NCI-H1417 treated with DMSO at 0.1 percent for 48 hours (cell line): ENCODE measurements at regions not wholly inside any gene's neighbourhood (a gene's known extent, or its start where the extent isn't known, plus 50 kb on each side); places are given as distances from the start of the nearest gene placed in this dataset.
"Not testable (repeated sequence)": the region's sequence is repeated elsewhere in the genome, so short reads cannot be mapped to it uniquely, and the experiment has no call there.

Experiments used
- DNase-seq: peaks from one replicate; lab custom pipeline; 2025; lab: John Stamatoyannopoulos, UW

DNA sequence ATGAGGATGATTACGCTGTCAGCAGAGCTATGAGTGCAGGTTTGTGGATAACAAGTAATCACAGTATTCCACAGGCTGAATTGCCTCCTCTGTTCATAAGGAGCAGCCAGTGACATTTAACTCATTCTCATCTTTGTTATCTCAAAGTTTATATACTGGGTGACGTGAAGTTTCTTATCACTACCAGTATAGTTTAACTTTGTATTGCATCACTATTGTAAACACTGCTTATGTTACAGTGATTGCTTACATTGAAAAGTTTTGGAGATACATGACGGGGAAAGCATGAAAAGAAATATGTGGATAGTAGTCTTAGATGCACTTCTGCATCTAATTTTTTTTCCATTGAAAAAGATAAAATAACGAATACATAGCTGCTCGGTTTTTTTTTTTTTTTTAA lies 429.7 kb downstream of the VGLL3 start:
- no peak for DNase-seq

- no peak for DNase-seq
Observed at GRCh38 chr3:86554383-86554782, 436.6 kb downstream of the VGLL3 start.

- DNase-seq = no peak
Observed at GRCh38 chr3:86547692-86548091, 443.3 kb downstream of the VGLL3 start.

- DNase-seq = no peak
Observed at GRCh38 chr3:86537171-86537570, 453.8 kb downstream of the VGLL3 start.

DNA sequence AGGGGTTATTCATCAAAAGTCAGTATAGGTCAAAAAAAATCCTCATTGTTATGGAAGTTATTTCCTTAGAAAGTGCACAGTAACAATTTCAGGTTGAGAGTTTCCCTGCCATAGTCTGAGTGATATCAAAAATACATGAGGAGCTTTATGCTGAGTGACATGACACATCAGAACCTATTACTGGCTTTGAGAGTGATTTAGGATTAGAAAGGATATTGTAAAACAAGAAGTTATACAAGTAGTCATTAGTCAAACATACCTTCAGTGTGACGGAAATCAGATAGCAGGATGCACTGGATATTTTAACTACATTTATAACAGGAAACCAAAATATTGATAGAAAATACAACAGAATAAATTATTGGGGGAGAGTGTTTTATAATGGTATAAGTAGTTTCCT lies 471.1 kb downstream of the VGLL3 start:
- no peak for DNase-seq

DNA sequence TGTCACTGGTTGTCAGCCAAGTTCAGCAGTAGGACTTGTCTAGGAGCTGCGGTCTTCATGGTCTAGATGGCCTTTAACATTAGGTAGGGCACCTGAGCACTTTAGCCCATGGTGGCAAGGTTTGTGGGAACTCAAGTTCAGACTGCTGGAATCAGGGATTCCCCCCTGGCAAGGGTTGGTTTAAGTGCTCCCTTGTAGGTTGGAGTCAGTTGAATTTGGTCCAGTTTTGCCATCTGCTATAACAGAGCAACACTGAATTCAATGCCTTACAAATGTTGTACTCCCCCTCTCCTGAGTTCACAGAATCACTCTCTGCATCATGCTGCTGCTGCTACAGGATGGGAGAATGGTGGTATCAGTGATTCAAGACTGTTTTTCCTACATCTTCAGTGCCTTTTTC lies 509.3 kb downstream of the VGLL3 start:
- no peak for DNase-seq

GRCh38 chr3:86481031-86481430 lies 509.9 kb downstream of the VGLL3 start:
- no peak for DNase-seq

- no peak for DNase-seq
Observed at GRCh38 chr3:86464180-86464579, 526.8 kb downstream of the VGLL3 start.

DNA sequence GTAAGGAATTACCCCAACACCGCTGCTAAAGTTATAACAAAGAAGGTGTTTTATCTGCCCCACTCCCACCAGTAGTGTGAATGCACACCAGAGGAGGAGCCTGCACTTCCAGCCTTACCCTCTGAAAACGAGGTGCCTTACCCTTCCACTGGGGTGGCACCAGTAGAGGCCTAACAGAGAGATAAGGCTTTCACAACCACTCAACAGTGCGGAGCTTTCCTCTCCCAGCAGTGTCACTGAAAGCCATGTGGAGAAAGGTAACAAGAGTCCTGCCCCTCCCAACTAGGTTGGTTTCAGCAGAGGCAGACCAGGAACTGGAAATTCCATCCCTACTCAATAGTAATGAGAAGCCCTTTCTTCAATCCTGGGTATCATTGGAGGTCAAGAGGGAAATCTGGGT lies 539.2 kb downstream of the VGLL3 start:
- DNase-seq = no peak

DNA sequence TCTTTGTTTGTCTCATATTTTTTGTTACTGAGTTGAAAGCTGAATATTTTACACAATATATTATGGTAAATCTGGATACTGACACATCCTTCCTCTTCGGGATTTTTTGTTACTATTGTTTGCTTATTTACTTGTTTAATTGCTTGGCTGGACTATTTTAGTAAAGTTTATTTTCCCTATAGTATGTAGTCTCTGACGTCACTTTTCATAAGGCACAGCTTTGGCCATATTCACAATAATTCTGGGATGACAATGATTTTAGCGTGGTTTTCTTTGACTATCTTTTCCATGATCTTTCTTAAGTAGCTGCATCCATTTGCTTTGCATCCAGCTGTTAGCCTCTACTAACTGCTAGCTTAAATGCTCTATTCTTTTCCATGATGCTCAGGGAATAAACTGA lies 552.4 kb downstream of the VGLL3 start:
- no peak for DNase-seq

- DNase-seq = no peak
Observed at GRCh38 chr3:86427343-86427742, 563.6 kb downstream of the VGLL3 start.

DNA sequence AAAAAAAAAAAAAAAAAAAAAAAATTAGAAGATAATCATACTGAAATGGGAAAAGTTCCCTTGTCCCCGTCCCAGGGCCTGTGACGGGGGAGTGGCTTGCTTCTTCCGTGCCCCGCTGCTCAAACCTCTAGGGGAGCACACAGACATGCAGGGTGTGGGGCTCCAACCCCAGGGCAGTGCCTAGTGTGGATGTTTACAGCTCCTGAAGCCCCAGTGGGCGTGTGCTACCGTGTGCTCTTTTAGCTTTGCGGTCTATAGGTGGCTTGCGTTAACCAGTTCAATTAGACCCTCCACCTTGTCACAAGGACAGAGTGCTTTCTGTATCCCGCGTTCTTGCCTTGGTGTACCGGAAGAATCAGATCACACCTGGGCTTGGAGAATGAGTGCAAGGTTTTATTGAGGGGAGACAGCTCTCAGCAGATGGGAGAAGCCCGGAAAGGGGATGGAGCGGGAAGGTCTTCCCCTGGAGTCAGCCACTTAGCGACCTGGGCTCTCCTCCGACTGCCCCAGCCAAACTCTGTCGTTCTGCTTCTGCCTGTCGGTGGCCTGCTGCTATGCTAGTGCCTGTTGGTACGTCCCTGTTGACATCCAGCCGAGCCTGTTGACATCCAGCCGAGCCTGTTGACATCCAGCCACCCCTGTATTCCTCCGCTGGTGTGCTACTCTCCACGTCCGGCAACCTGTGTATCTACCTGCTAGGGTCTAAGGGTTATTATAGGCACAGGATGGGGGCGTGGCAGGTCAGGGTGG lies 569.8 kb downstream of the VGLL3 start:
- no peak for DNase-seq

- DNase-seq = no peak
Observed at GRCh38 chr3:86418861-86419260, 572.1 kb downstream of the VGLL3 start.

DNA sequence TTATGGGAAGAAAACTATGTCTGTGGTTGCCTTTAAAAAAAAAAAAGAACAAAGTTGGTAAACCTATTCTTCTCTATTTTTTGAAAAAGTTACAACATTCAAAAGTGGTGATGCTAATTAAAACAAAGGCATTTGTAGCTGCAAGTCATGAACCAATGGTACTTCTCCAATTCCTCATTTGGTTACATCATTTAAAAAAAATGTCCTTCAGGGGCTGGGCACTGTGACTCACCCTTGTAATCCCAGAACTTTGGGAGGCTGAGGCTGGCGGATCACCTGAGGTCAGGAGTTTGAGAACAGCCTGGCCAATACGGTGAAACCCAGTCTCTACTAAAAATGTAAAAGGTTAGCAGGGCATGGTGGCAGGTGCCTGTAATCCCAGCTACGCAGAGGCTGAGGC lies 574.6 kb downstream of the VGLL3 start:
- no peak for DNase-seq

DNA sequence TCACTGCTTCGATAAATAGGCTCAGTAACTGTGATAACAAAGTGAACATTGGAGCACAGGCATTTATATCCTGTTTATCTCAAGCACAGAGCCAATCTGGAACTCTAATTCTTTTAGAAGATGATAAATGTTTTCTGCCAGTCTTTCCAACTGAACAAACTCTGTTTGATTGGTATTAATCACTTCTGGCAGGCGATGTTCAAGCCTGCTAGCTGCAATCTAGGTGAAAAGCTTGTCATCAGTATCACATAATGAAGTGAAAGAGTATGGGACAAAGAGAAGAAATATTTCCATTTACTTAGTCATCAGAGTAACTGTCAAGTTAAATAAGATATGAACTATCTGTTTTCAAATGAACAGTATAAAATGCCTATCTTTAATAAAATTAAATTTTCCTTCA lies 577.3 kb downstream of the VGLL3 start:
- DNase-seq = no peak

- no peak for DNase-seq
Observed at GRCh38 chr3:86410587-86410986, 580.4 kb downstream of the VGLL3 start.

DNA sequence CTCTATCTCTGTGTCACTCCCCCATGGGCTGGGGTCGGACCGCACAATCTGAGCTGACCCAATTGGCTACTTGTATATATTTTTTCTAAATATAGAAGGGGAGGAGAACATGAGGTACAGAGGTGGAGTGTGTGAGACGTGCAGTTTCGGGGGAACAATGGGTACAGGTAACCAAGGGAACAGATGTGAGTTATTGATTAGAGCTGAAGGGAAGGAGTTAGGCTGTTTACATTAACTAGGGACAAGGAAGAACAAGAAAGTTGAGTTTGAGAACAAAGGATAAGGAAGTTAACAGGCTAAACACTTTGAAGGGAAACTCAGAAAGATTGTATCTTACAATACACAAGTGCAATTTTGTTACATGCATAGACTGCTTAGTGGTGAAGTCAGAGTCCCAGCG lies 601.2 kb downstream of the VGLL3 start:
- not testable (repeated sequence) for DNase-seq

DNA sequence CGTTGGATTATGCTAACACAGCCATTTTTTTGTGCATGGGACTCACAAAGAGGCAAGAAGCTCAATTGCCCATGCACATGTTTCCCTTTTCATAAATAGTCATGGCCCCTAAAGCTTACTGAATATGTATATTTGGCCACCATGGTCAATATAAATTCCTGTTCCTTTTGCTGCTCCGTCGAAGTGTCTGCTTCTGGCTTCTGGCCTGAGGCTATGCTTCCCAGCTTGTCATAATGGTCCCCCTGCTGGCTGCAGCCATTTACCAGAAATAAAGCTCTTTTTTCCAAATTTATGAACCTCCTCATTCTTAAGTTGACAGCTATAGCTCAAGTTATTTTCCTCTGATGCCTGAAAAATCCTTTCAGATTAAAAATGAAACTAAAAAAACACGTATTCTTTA lies 602.1 kb downstream of the VGLL3 start:
- DNase-seq = no peak

GRCh38 chr3:86382556-86382955 lies 608.4 kb downstream of the VGLL3 start:
- no peak for DNase-seq

- DNase-seq = no peak
Observed at GRCh38 chr3:86381247-86381646, 609.7 kb downstream of the VGLL3 start.

- no peak for DNase-seq
Observed at GRCh38 chr3:86379280-86379679, 611.7 kb downstream of the VGLL3 start.

DNA sequence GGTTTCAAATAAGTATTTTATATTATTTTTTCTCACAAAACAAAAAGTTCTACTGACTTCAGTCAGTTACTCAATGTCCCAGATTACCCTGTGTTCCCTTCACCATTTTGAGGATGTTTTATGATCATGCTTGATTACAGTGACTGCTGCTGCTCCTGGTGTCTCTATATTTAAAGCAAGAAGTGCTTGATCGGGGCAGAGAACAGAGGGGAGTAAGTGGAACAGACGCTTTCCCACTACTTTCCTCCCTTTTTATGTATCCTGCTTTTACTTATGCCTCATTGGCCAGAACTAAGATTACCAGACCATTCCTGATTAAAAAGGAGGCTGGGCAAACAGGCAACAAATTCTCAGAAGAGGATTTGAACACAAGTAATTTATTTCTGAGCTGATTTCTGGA lies 612.1 kb downstream of the VGLL3 start:
- DNase-seq = no peak

GRCh38 chr3:86335566-86335965 lies 655.4 kb downstream of the VGLL3 start:
- DNase-seq = not testable (repeated sequence)

DNA sequence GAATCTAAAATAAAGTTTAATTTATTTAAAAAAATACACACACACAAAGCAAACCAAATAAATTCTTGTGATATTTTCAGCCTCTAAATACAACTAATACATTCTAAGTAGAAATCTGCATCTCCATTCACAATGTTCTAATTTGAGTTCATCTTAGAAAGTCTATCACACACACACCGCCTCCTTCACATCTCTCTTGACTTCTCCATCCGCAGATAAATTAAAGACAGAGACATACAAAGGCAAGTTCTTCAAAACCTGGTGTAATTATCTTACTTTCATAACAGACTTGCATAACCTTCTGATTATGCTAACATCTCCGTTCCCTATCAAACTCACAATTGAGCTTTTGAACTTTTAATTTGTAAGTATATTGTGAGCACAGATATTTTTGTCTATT lies 657.3 kb downstream of the VGLL3 start:
- DNase-seq = no peak
